ENCODE measurements at regions not wholly inside any gene's neighbourhood (a gene's known extent, or its start where the extent isn't known, plus 50 kb on each side); places are given as distances from the start of the nearest gene placed in this dataset.

DNA sequence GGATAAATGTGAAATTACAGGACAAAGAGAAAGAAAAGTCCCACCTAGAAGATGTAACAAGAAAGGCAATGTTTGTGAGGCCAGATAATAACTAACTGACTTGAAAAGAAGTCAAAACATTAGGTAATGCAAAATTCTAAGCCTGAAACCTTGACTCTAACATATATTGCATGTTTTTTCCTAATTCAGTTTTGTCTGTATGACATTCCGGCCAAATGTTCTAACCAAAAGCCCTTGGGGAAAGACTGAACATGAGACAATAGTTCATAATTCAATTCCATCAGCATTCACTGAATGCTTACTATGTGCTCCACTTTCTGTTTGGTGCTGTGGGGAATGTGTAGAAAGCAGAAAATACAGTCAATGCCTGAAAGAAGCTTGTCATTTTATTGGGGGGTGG lies 53.9 kb downstream of the PABIR2 start:
- H3K23me2 ChIP-seq (ENCODE audit: insufficient read length, low read depth, low read length, poor library complexity, severe bottlenecking) = no peaks in the 10 kb centered on the region
- no peak overlapping the region for H3K27ac ChIP-seq (ENCODE audit: insufficient read length, low read depth, low read length)
- H2BK5ac ChIP-seq (ENCODE audit: insufficient read length, low read length) = no peak overlapping the region
- no peak overlapping the region for H4K8ac ChIP-seq (replicated peaks; ENCODE audit: insufficient read length, low read depth, low read length)
- no peak overlapping the region for H3K14ac ChIP-seq (ENCODE audit: insufficient read depth, low read length)
- WGBS (ENCODE audit: extremely low coverage, insufficient read length, low lambda C conversion rate) = no CpG with 5 or more reads among the region's 1 CpG
- H3K4me2 ChIP-seq (ENCODE audit: insufficient read depth, insufficient read length, low read length) = no peak overlapping the region
- no peak overlapping the region for H2BK12ac ChIP-seq (ENCODE audit: insufficient read length, low read depth, low read length)
- no peaks in the 10 kb centered on the region for H3K27me3 ChIP-seq (ENCODE audit: insufficient read depth, low read length)
- no peak overlapping the region for H2AFZ ChIP-seq (ENCODE audit: low read length)
- Mint-ChIP-seq H3K36me3 (ENCODE audit: insufficient read depth in 1 of 3, low read depth in 3 of 3) (peaks cover 0 to 4% (median 0%) of the 10 kb centered on the region in 3 experiments; a peak in 3 of 7 replicates), H3K27ac (no peak overlapping the region), H3K27me3 (ENCODE audit: low read depth) (peaks cover 4% of the 10 kb centered on the region), H3K4me3 (no peak overlapping the region), H3K9me3 (peaks cover 3 to 62% of the 10 kb centered on the region in 2 experiments), H3K4me1 (peaks cover 11 to 16% of the 10 kb centered on the region in 2 experiments)
- H3K18ac ChIP-seq (ENCODE audit: insufficient read length, low read depth, low read length) = no peak overlapping the region
- no peak overlapping the region for H2BK20ac ChIP-seq (ENCODE audit: low read depth, low read length, poor library complexity, severe bottlenecking)
- H4K20me1 ChIP-seq (ENCODE audit: control insufficient read depth, insufficient read depth, insufficient read length) = no peaks in the 10 kb centered on the region
- H3K79me2 ChIP-seq (ENCODE audit: insufficient read depth, low read length) = no peaks in the 10 kb centered on the region
- H3K23ac ChIP-seq (ENCODE audit: insufficient read length, low read depth, low read length) = no peak overlapping the region
- H3K9ac ChIP-seq (ENCODE audit: extremely low read depth, insufficient read length, low read length) = no peak overlapping the region
- 0 out of 2 replicates have a peak, but pooled peaks cover 2% of the 10 kb centered on the region for H3K4me1 ChIP-seq (ENCODE audit: insufficient read depth, low read length)
- no peak overlapping the region for H2BK15ac ChIP-seq (ENCODE audit: low read depth, low read length)
- H3T11ph ChIP-seq (ENCODE audit: low read length) = no peak overlapping the region
- no peak overlapping the region for H4K91ac ChIP-seq (ENCODE audit: insufficient read length, low read depth, low read length)
- H3K9me3 ChIP-seq (ENCODE audit: control insufficient read depth, low read depth, low read length) = peaks cover 3% of the 10 kb centered on the region
- no peak for DNase-seq
- H4K5ac ChIP-seq (ENCODE audit: insufficient read length, low read depth, low read length) = no peak overlapping the region
- H2BK120ac ChIP-seq (ENCODE audit: low read depth, low read length, poor library complexity, severe bottlenecking) = no peak overlapping the region
- no peak for TF ChIP-seq CTCF (conservative IDR thresholded peaks at IDR 0.05)
- H2AK5ac ChIP-seq (ENCODE audit: insufficient read length, low read length) = no peak overlapping the region
- H3K4ac ChIP-seq (ENCODE audit: low read depth, low read length) = no peak overlapping the region
- H3K79me1 ChIP-seq (ENCODE audit: insufficient read depth, low read depth, low read length, poor library complexity, severe bottlenecking) = no peaks in the 10 kb centered on the region
- H3K56ac ChIP-seq (ENCODE audit: insufficient read length, low read depth, low read length) = no peak overlapping the region

Measured in H9 (cell line).